Small intestine (tissue), 7 donors: ENCODE measurements at regions not wholly inside any gene's neighbourhood (a gene's known extent, or its start where the extent isn't known, plus 50 kb on each side); places are given as distances from the start of the nearest gene placed in this dataset.

Experiments
- DNase-seq, 2 donors: peaks; one replicate each; pipeline versions ENCODE4 v3.0.0 to v3.0.0-alpha.2; 2013
- FAIRE-seq: peaks from 2 replicates; lab custom pipeline; 2012; peaks lifted over from hg19 to GRCh38; lab: Jason Lieb, UNC
- H3K27ac ChIP-seq, 3 donors: one replicate each; pipeline ENCODE4 v1.5.1; 2013; ENCODE audit warnings: low read length in 2 of 3, mild to moderate bottlenecking in 2 of 3, control low read depth in 1 of 3, inconsistent platforms in 1 of 3, low read depth in 1 of 3, moderate library complexity in 1 of 3
- H3K27me3 ChIP-seq, 3 donors: one replicate each; pipeline ENCODE4 v1.6.1; 2013; ENCODE audit warnings: low read length in 3 of 3, inconsistent platforms in 1 of 3; ENCODE audit not compliant: control insufficient read depth in 3 of 3, insufficient read depth in 3 of 3
- H3K36me3 ChIP-seq, 3 donors: one replicate each; pipeline ENCODE4 v1.6.1; 2013; ENCODE audit warnings: low read length in 3 of 3, inconsistent platforms in 1 of 3, low read depth in 1 of 3, mild to moderate bottlenecking in 1 of 3, moderate library complexity in 1 of 3; ENCODE audit not compliant: control insufficient read depth in 3 of 3, insufficient read depth in 2 of 3
- H3K4me1 ChIP-seq, 3 donors: one replicate each; pipeline ENCODE4 v1.6.1; 2013; ENCODE audit warnings: low read length in 2 of 3, inconsistent platforms in 1 of 3, low read depth in 1 of 3, mild to moderate bottlenecking in 1 of 3, moderate library complexity in 1 of 3; ENCODE audit not compliant: control insufficient read depth in 3 of 3, insufficient read depth in 2 of 3
- H3K4me3 ChIP-seq, 3 donors: one replicate each; pipeline ENCODE4 v1.5.1; 2013; ENCODE audit warnings: low read length in 3 of 3, control low read depth in 1 of 3, inconsistent platforms in 1 of 3, low read depth in 1 of 3, mild to moderate bottlenecking in 1 of 3, moderate library complexity in 1 of 3
- H3K9me3 ChIP-seq, 2 donors: one replicate each; pipeline ENCODE4 v1.6.1; 2013; ENCODE audit warnings: low read depth in 1 of 2, low read length in 1 of 2; ENCODE audit not compliant: control insufficient read depth in 2 of 2, insufficient read depth in 1 of 2
- WGBS, 3 donors: extraction: QIAGEN DNeasy Blood & Tissue Kit; methylation state at CpG; one replicate each; pipeline ENCODE4 v1.1.7; 2013; 5-methylcytosine and 5-hydroxymethylcytosine counted together
- donor health status: healthy with polysubstance abuse.
- donor health status: control.
- donor health status: control.
- donor health status: Bipolar disorder and iron deficiency.
- donor health status: healthy.

DNA sequence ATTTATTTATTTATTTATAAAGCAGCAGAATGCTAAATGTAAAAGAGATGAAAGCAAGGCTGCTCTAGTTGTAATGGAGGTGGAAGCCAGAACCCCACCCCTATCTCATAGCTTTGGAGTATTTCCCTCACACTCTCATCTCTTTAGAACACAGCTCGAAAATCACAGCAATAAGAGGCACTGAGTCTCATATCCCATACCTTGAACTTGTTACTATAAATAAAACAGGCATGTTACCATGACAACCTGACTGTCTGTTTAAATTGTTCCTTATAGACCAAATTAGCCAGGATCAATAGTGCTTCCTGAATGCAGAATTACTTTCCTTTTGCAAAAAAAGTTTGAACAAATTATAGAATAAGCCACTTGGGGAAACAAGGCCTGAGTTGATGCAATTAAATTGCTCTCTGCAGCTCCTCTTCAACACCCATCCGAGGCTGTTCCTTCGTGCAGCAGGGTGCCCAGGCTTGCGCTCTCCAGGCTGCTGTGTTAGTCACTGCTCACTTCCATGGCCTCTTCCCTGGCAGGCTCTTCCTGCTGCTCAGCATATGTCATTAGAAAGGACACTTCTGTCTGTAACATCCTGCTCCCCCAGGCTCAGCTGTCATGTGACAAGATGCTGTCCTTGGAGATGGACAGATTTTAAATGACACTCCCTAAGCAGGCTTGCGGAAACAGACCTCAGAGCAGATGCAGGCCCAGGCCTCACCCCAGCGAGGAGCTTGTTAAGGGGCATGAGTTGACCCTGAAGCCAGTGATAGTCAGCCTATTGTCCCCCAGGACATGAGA, 120.2 kb downstream of the CARTPT start:
- Histone ChIP-seq H3K9me3 (no peaks in the 10 kb centered on the region), H3K27ac (no peak overlapping the region), H3K27me3 (peaks cover 0 to 9% (median 0%) of the 10 kb centered on the region in 3 donors), H3K36me3 (no peaks in the 10 kb centered on the region), H3K4me1 (no peaks in the 10 kb centered on the region), H3K4me3 (no peak overlapping the region)
- 68 to 79% (median 76%) methylated on average over 6 of the region's 6 CpGs for WGBS, 3 donors
- DNase-seq (no peak), FAIRE-seq (no peak)

GRCh38 chr5:71841107-71841506, 122.0 kb downstream of the CARTPT start:
- Histone ChIP-seq H3K36me3 (no peaks in the 10 kb centered on the region), H3K27me3 (peaks cover 0 to 9% (median 0%) of the 10 kb centered on the region in 3 donors), H3K4me3 (no peak overlapping the region), H3K4me1 (no peaks in the 10 kb centered on the region), H3K9me3 (no peaks in the 10 kb centered on the region), H3K27ac (no peak overlapping the region)
- WGBS, 3 donors = 65 to 78% (median 69%) methylated on average over 1 of the region's 1 CpG
- DNase-seq = no peak
- FAIRE-seq = no peak

GRCh38 chr5:71843111-71843510, 124.0 kb downstream of the CARTPT start:
- H3K36me3 ChIP-seq = no peaks in the 10 kb centered on the region
- no peak overlapping the region for H3K4me3 ChIP-seq
- no peaks in the 10 kb centered on the region for H3K4me1 ChIP-seq
- H3K27ac ChIP-seq = no peak overlapping the region
- WGBS, 3 donors = 77 to 83% (median 82%) methylated on average over 3 of the region's 3 CpGs
- FAIRE-seq (no peak), DNase-seq (no peak)
- H3K27me3 ChIP-seq = peaks cover 0 to 9% (median 0%) of the 10 kb centered on the region in 3 donors
- no peaks in the 10 kb centered on the region for H3K9me3 ChIP-seq

DNA sequence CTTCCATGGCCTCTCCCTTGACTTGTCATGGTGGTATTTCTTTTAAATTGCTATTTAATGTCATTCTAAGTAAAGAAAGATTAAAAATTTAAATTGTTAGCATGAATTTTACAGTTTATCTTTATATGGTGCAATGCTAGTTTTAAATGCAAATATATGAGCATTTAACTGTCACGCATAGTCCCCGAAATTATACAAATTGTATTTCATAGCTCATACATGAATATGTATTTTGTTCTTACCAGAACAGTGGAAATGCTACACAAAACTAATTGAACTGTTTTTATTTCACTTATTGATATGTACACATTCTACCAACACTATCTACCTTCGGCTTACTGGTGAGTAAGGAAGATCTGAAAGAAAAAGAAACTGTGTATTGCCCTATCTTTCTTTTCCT, 125.8 kb downstream of the CARTPT start:
- 89 to 91% (median 90%) methylated on average over 3 of the region's 3 CpGs for WGBS, 3 donors
- Histone ChIP-seq H3K27me3 (peaks cover 0 to 6% (median 0%) of the 10 kb centered on the region in 3 donors), H3K27ac (no peak overlapping the region), H3K4me1 (no peaks in the 10 kb centered on the region), H3K36me3 (no peaks in the 10 kb centered on the region), H3K4me3 (no peak overlapping the region), H3K9me3 (peaks cover 0 to 3% of the 10 kb centered on the region in 2 donors)
- no peak for FAIRE-seq
- DNase-seq = no peak

- FAIRE-seq (no peak), DNase-seq (no peak)
- peaks cover 0 to 3% of the 10 kb centered on the region in 2 donors for H3K9me3 ChIP-seq
- no peaks in the 10 kb centered on the region for H3K27me3 ChIP-seq
- H3K36me3 ChIP-seq = no peaks in the 10 kb centered on the region
- no peaks in the 10 kb centered on the region for H3K4me1 ChIP-seq
- no peak overlapping the region for H3K27ac ChIP-seq
- no peak overlapping the region for H3K4me3 ChIP-seq
- 34 to 56% (median 49%) methylated on average over 4 of the region's 4 CpGs for WGBS, 3 donors
Measured at GRCh38 chr5:71859515-71859914, 140.4 kb downstream of the CARTPT start.

GRCh38 chr5:71860048-71860447, 141.0 kb downstream of the CARTPT start:
- Histone ChIP-seq H3K27ac (no peak overlapping the region), H3K36me3 (no peaks in the 10 kb centered on the region), H3K4me1 (no peaks in the 10 kb centered on the region), H3K27me3 (no peaks in the 10 kb centered on the region), H3K4me3 (no peak overlapping the region), H3K9me3 (peaks cover 0 to 3% of the 10 kb centered on the region in 2 donors)
- FAIRE-seq (no peak), DNase-seq (no peak)
- 19 to 65% (median 54%) methylated on average over 3 of the region's 3 CpGs for WGBS, 3 donors

DNA sequence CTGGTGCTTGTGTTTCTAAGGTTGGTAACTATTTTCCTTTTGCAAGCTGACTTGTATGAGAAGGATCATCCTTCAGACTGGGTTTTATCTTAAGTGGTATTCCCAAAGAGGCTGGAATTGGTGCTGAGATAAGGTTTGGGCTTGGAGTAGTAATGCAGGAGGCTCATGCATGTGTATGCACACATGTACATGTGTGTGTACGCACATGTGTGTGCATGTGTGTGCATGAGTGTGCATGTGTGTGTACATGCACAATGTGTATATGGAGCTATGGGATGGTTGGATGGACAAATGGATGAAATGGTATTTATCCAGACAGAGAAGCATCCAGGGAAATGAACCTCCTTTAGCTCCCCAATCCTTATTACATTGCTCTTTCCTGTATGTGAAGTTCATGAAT, 142.6 kb downstream of the CARTPT start:
- H3K27ac ChIP-seq = no peak overlapping the region
- H3K36me3 ChIP-seq = no peaks in the 10 kb centered on the region
- 0 to 82% methylated on average over 1 of the region's 1 CpG; no CpG with 5 or more reads in 1 of the 3 donors for WGBS, 3 donors
- FAIRE-seq = no peak
- H3K4me3 ChIP-seq = no peak overlapping the region
- H3K4me1 ChIP-seq = no peaks in the 10 kb centered on the region
- no peaks in the 10 kb centered on the region for H3K27me3 ChIP-seq
- H3K9me3 ChIP-seq = peaks cover 0 to 3% of the 10 kb centered on the region in 2 donors
- DNase-seq = no peak

DNA sequence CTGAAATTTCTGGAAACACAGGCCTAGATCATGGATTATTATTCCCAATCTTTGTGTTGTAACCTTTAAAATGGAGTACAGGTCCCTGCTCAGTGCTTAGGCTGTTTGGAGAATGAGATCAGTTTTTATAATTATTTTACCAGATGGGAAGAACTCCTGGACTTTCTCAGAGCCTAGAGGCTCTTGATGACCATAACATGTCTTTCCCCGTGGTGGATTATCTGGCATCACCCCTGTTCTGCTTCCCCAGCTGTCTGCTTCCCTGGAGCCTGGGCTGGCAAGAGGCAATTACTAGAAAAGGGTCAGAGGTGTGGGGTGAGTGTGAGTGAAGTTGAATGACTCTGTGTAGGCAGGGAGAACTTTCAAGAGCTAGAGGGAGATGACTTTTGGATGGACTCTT, 143.0 kb downstream of the CARTPT start:
- FAIRE-seq (no peak), DNase-seq (no peak)
- Histone ChIP-seq H3K4me3 (no peak overlapping the region), H3K4me1 (no peaks in the 10 kb centered on the region), H3K27me3 (no peaks in the 10 kb centered on the region), H3K9me3 (peaks cover 0 to 3% of the 10 kb centered on the region in 2 donors), H3K27ac (no peak overlapping the region), H3K36me3 (no peaks in the 10 kb centered on the region)
- WGBS, 3 donors = 38 to 61% (median 56%) methylated on average over 1 of the region's 1 CpG
